ENCODE measurements at regions not wholly inside any gene's neighbourhood (a gene's known extent, or its start where the extent isn't known, plus 50 kb on each side); places are given as distances from the start of the nearest gene placed in this dataset.
"Not testable (repeated sequence)": the region's sequence is repeated elsewhere in the genome, so short reads cannot be mapped to it uniquely, and the experiment has no call there.

GRCh38 chr7:29619111-29619510, 55.5 kb downstream of the PRR15 start:
- DNase-seq: no peak

- no peak for DNase-seq
These were observed 56.4 kb downstream of the PRR15 start for GRCh38 chr7:29619848-29620555.

GRCh38 chr7:29620556-29620930, 56.9 kb downstream of the PRR15 start:
- no peak for DNase-seq

- no peak for DNase-seq
These were observed 59.0 kb downstream of the PRR15 start for GRCh38 chr7:29622335-29623265.

DNA sequence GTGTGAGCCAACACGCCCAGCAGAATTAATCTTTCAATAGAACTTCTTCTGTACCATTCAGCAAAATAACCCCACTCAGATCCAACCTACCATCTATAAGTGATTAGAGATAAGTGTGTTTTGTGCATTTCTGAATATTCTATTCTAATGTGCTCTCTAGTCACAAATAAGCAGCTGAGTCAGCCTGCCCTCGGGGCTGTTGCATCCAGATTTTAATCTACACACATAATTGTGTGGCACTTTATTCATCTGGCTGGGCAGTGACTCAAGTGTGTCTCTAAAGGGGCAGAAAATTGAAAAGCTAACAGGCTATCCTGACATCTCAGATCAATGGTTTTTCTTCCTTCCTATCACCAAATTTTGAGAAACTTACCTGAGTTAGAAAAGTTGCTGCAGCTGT, 60.3 kb downstream of the PRR15 start:
- no peak for DNase-seq

- DNase-seq: no peak
These were observed 63.1 kb downstream of the PRR15 start for GRCh38 chr7:29626730-29627129.

- no peak for DNase-seq
These were observed 64.0 kb downstream of the PRR15 start for GRCh38 chr7:29627631-29628030.

DNA sequence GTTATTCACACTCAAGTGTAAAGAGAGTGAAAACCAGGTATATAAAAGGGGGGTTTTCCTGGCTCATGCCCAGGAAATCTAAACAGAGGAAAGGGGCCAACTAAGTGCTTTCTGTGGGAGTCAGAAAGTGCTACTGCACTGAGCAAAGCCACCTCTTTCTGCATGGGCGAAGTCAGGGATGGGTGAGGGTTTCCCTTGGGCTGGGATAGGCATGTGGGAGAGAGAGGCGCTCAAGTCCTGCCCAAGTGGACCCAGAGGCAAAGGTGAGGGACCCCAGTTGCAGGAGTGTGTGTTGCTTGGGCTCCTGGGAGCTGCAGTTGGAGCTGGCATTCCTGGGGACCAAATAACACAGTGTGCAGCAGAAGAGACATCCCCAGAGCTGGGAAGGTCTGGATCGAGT, 65.9 kb downstream of the PRR15 start:
- DNase-seq: no peak

DNA sequence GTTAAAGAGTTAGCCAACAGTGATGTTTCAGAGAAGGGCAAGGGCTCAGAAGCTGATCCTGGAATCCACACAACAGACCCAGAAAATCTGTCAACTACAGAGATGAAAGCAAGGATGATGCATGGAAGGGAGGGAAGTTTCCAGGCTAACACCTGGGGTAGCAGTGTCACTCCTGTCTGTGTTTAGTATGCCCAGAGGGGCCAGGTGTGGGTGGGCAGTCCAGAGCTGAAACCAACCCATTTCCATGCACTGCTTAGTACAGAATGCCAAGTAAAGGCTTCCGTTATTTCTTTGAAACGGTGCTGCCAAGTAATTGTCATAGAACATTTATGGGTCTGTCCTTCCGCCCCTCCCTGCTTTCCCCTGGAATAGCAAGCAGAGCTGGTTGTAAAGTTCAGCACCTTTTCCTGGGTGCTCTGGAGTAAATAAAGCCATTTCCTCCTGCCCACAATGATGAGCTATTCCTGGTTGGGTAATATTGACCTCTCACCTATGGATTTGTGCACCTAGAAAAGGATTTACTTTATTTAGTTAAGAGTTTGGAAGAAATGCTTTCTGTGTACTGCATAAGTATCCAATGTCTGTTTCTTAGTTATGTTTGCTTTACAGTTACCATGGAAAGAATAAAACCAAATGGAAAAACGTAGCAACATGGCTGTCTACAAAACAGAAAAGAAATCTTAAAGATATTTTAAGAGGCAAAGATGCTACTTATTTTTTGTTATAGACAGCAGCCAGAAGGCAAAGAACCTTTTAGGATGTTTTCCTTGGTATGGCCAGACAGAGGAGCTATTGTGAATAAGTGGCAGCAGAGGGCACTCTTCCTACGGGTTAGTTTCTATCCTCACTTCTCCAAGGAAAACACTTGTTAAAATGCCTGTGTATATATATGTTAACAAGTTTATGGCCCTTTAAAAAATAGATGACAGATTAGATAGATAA, 71.7 kb downstream of the PRR15 start:
- not testable (repeated sequence) for DNase-seq

DNA sequence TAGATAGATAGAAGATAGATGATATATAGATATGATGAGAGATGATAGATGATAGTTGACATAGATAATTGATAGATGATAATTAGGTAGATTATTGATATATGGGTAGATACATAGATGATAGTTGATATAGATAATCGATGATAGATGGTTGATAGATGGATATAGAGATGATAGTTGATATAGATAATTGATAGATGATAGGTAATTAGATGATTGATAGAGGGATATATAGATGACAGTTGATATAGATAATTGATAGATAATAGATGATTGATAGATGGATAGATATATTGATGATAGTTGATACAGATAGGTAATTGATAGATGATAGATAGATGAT, 72.3 kb downstream of the PRR15 start:
- no peak for DNase-seq

DNA sequence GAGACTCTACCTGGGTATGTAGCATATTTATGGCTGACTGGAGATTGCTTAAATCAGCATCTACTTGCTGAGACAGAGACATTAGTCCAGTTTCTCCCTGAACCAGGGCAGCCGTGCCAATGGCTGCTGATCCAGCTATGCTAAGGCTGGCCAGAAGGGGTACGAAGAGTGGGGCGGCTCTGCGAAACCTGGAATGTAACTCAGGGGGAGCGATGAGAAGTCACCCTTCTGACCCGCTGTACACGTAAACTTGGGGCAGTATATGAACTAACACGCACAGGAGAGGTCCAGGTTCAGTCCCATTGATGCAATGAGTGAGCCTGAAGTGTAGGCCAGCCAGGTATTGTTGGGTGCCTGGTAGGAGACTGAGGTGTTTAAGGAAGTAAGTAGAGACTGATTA, 73.7 kb downstream of the PRR15 start:
- DNase-seq: no peak

GRCh38 chr7:29638841-29639240, 75.2 kb downstream of the PRR15 start:
- DNase-seq: not testable (repeated sequence)

GRCh38 chr7:29639386-29639785, 75.8 kb downstream of the PRR15 start:
- DNase-seq: no peak

- no peak for DNase-seq
These were observed 76.4 kb downstream of the PRR15 start for GRCh38 chr7:29639886-29640595.

DNA sequence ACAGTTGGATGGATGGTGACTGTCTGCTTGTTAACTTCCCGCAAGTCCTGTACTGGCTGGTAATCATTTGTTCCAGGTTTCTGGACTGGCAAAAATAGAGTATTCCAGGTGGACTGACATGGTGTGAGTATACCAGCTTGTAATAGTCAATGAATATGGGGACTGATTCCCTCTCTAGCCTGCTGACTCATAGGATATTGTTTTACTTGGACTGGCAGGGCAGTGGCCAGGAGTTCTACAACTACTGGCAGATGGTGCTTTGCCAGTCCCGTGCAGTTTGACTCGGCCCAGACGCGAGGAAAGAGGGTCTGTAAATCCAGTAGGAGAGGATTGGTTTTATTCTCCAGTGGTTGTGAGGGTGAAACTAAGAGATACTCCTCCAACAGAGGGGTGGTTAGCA, 78.0 kb downstream of the PRR15 start:
- no peak for DNase-seq

DNA sequence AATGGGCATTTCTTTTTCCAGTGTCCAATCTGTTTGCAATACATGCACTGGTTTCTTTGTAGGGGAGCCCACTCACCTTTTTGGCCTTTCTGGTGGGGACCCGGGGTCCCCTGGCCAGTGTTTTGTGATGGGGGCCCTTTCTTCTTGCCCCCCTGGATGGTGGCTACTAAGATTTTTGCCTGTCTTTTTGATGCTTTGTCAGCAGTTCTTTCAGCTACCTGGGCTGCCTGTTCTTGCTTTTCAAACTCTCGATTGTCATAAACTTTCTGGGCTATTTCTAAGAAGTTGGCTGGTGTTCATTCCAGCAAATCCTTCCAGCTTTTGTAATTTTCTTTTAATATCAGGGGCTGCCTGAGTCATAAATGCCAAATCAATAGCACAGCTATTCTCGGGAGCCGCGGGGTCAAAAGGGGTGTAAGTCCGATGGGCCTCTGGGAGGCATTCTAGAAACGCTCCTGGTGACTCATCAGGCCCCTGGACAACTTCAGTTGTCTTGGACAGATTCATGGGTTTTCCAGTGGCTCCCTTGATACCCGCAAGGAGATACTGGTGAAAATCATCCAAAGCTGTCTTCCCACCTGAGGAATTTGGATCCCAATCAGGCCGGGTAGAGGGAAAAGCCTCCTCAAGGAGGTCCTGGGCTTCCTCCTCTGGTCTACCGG, 79.0 kb downstream of the PRR15 start:
- no peak for DNase-seq

- not testable (repeated sequence) for DNase-seq
These were observed 82.5 kb downstream of the PRR15 start for GRCh38 chr7:29646116-29646515.

- no peak for DNase-seq
These were observed 83.5 kb downstream of the PRR15 start for GRCh38 chr7:29647020-29647654.

GRCh38 chr7:29647691-29648210, 84.1 kb downstream of the PRR15 start:
- not testable (repeated sequence) for DNase-seq

- DNase-seq: no peak
These were observed 85.5 kb downstream of the PRR15 start for GRCh38 chr7:29649028-29649716.

DNA sequence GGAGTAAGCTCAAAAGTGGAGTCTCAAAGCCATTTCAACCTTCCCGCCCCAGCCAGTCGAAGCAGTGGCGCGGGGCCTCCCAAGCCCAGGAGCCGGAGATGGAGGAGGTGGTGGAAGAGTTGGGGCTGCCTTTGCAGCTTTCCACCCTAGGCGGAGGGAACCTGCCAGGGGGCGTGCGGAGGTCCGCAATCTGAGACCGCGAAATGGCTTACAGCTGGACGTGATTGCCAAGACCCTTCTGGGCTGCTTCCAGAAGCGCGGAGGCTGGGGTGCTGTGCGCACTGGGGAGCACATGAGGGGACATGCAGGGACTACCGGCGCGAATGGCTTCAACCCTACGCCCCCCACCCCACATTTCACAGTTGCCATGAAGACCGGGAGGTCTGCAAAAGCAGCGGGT, 86.2 kb downstream of the PRR15 start:
- DNase-seq: no peak
